Left colon (tissue), 2 donors: ENCODE measurements at regions not wholly inside any gene's neighbourhood (a gene's known extent, or its start where the extent isn't known, plus 50 kb on each side); places are given as distances from the start of the nearest gene placed in this dataset.

Source experiments
- ATAC-seq: fragments of 200-7000 bp; cut with Tn5 transposase; one replicate; pipeline ENCODE4 v1.9.1; 2020; ENCODE audit warnings: mild to moderate bottlenecking, moderate library complexity
- DNase-seq, 2 donors: peaks; one replicate each; pipeline ENCODE4 v3.0.0-alpha.2; 2020
- intact Hi-C, 2 donors: fragments of 100-400 bp; cut with DNase I in 1 of 2; cut with micrococcal nuclease in 1 of 2; formaldehyde crosslinking; loops; one replicate each; pipeline versions ENCODE4 v1.11.2 to v1.14.0; 2022; cut with DNase I, micrococcal nuclease
- donor health status: DM: no; HTN: no; CAD: no.
- donor health status: DM: yes; HTN: yes; CAD: no.

- no peak for DNase-seq
- no peak for ATAC-seq
- intact Hi-C loops: no loop called here
Observed at GRCh38 chr9:107907715-107908114, 418.1 kb upstream of the KLF4 start.

DNA sequence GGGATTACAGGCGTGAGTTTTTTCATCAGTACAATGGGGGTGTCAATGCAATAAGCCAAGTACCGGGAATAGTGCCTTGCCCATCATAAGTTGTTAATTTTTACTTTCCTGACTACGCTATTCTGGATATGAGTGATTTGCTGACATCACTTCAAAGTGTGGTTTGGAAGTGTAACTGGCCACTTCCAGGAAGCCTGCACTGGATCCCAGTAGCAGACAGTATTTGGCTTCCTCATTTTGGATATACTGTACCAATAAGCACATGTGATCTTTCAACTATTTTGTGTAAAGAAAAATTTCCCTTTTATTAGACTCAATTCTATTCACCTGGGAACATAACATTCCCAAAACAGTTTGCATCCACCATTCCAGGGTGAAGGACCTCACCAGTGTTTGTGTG is 417.7 kb upstream of the KLF4 start:
- DNase-seq: no peak
- ATAC-seq: no peak
- intact Hi-C loops: no loop called here

DNA sequence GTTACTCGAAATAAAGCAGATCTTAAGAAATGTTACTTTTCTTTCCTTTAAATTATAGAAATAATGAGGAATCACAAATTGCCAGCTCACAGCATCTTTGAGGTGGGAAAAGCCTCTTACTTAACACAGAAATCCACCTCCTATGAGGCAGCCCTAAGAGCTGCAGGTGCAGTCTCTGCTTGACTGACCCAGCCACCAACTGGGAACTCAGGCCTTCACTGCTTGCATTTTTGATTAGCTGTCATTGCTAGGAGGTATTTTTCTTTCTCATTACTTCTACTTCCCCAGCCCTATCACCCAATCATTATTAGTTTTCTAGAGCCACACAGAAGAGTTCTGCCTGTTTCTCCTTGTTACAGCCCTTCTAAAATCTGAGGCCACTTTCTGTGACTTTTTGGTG is 416.5 kb upstream of the KLF4 start:
- ATAC-seq (no peak), DNase-seq (no peak)
- intact Hi-C loops: no loop called here

GRCh38 chr9:107905308-107906020 is 415.9 kb upstream of the KLF4 start:
- DNase-seq (no peak), ATAC-seq (no peak)
- intact Hi-C loops: no loop called here

DNA sequence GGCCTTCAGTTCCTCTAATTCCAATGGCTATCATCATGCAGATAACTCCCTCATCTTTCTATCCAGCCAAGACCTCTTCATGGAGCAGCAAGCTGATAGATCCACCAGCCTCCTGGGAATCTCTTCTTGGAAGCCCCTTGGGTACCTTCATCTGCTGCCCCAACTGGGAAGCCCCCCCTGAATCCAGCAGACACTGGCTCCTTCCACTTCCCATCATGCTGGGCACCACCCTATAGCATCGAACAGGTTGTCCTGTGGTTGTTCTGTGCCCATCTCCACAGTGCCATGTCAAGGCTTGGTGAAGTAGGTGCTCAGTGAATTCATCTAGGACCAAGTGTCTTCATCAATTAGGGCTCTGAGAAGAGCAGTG is 410.4 kb upstream of the KLF4 start:
- intact Hi-C loops: no loop called here
- DNase-seq (no peak), ATAC-seq (no peak)

GRCh38 chr9:107898761-107899160 is 409.2 kb upstream of the KLF4 start:
- ATAC-seq (no peak), DNase-seq (no peak)
- intact Hi-C loops: no loop called here

GRCh38 chr9:107896544-107896943 is 407.0 kb upstream of the KLF4 start:
- intact Hi-C loops: no loop called here
- ATAC-seq (no peak), DNase-seq (no peak)

DNA sequence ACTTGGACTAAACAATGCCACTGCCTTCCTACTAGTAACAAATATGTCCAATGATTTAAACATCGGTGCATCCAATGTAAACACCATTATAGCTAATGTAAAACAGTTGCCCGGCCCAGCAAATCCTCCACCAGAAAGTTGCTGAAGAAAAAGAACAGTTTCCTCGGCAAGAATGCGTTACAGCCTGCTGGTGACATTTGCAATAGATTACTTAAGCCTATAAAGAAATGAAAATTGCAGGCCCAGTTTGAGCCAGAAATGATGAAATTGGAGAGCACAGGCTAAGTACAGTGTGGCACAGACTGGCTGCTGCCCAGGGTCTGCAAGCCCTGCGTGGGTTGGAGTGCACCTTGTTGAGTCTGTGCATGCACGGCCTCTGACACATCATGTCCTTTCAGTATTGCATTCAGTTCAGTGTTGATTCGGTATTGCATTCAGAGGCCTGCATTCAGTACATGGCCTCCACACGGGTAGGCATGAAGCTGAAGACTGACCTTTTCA is 406.0 kb upstream of the KLF4 start:
- ATAC-seq (no peak), DNase-seq (no peak)
- intact Hi-C loops: no loop called here

DNA sequence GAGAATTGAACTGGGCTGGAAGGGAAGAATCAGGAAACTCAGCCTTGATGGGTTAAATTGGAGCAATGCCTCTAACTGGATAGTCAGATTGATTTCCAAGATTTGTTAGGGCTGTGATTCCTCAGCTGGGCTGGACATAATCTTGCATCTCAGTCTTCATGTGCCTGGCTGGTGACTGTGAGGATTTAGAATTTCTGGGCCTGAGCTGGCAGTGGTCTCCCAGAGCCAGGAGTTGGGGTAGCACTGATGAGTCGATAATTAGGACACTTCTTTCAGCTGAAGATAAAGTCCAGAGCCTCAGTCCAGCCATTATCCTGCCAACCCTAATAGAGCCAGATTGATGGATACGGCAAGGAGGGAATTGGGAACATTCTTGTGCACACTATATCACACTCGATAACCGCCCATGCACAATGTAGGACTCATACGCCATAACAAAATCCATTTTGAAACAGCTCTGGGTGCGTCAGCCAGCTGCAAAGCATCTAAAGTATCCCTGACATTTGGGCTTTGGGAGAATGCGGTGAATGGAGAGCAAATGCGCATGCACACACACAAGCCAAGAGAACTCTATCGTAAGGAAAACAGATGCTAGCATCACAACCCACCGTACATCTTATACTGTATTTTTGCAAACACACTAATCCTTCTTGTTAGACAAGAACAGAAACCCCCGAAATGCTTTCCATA is 405.1 kb upstream of the KLF4 start:
- ATAC-seq: no peak
- intact Hi-C loops: no loop called here
- no peak for DNase-seq

DNA sequence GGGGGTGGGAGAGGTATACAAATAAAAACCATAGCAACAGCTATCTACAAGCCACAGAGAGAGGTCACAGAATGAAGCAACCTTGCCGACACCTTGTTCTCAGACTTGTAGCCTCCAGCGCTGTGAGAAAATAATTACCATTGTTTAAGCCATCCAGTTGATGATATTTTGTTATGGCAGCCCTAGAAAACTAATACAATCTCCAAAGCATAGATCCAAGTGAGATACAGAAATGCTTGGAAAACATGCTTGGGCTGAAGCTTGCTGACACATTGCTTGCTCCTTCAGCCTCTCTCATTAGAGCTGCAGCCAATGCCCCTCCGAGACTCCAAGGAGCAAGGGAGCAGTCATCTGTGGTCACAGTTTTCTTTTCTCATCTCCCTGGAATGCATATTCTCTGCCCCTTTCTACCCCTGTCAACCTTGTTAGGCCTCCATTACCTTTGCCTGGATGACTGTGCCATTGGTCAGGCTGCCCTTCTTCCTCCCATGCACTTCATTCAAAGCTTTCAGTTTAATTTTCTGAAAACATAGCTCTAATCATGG is 401.4 kb upstream of the KLF4 start:
- intact Hi-C loops: no loop called here

GRCh38 chr9:107888773-107889227 is 399.2 kb upstream of the KLF4 start:
- ATAC-seq (no peak), DNase-seq (no peak)
- intact Hi-C loops: no loop called here

More for the DNA sequence above, 401.4 kb upstream of the KLF4 start:
- ATAC-seq (no peak), DNase-seq (no peak)

DNA sequence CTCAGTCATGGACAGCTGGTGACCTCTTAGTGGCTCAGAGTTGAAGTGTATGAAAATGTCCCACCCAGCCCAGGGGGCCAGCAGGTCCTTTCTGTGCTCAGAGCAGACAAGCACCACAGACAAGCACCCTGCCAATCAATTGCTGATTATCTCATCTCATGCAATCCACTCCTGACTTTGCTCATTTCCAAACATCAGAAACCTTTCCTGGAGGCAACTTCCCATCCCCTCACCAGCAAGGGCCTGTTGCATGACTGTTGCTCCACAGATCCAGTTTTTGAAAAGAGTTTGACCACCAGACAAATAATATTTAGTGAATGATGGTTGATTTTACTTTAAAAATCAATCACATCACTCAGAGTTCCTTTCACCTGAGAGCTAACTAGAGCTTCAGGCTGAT is 397.3 kb upstream of the KLF4 start:
- no peak for ATAC-seq
- no peak for DNase-seq
- intact Hi-C loops: no loop called here

DNA sequence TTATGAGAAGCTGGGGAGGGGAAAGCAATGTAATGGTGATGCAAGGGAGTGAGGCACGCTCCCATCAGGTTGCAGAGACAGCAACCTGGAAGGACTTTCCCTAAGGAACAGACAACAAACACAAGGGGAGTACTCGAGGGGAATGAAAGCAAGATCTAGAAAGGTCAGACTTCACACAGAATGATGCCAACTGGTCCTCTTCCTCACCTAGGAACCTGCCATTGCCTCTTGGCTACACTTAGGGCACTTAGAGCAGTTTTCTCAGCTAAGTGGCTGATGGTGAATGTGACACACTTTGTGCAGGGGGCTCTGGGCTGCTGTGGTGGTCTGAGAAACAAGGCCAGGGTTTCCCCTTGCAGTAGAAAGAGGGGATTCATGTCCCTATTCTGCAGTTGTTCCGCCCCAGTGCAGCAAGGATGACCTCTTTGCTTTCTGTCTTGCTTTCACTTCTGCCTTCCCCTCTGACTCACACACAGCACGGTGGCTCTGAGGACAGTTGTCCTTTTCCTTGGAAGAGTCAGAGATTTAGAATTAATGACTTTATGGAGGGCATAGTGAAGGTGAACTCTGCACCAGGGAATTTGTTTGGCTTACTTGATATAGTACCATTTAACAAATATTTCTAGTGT is 394.0 kb upstream of the KLF4 start:
- intact Hi-C loops: no loop called here
- no peak for DNase-seq
- ATAC-seq: peak; percentile 64

- intact Hi-C loops: no loop called here
- ATAC-seq (no peak), DNase-seq (no peak)
Observed at GRCh38 chr9:107881626-107882300, 392.2 kb upstream of the KLF4 start.

GRCh38 chr9:107878462-107878861 is 388.9 kb upstream of the KLF4 start:
- ATAC-seq: no peak
- intact Hi-C loops: no loop called here
- no peak for DNase-seq

DNA sequence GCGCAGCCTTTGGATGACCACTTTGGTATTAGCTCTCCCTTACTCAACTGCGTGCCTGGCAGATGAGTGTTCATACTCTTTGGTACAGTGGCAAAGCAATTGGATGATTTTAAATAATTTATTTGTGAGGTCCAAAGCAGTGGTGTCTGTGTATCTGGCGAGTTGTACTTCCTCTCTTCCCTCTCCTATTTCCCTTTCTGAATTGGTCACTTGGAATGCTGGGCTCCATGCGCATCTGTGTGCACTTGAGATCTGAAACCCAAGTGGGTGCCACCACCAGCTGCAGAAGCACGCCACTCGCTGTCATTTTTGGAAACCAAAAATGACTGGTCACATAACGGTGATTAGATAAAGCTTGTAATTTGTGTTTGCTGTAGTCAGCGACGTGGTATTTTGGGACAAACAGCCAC is 386.0 kb upstream of the KLF4 start:
- ATAC-seq (no peak), DNase-seq (no peak)
- intact Hi-C loops: no loop called here

DNA sequence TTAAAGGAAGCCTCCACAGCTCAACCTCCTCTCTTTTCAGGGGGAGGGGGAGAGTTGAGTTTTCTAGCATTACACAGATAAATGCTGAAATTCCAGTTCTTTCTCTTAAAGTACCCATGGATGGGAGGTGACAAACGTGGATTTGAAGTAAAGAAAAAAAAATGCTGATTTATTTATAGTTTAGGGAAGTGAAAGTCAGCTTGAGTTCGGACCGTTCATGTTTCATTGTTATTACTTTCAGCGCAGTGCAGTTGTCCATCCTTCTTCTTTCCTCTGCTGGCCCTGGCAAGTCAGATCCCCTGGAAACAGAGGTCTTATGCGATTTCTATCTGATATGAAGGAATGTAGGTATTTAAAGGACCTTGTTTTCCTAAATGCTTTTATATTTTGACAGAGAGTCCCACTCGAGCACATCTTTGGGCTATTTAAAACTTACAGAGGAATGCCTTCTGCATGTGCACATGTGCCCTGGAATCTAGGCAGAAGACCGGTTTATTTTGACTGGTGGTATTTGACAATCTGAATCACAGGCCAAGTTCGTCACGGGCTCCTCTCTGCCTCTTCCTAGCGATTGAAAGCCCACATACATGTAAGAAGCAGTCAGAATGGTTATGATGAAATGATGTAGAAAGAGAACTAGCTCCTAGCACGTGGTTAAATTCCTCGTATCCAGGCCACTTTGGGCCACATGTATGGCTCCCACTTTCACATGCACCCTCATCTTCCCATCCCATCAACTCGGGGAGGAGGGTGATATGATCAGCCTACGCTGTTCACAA is 385.2 kb upstream of the KLF4 start:
- no peak for ATAC-seq
- intact Hi-C loops: no loop called here
- no peak for DNase-seq

- ATAC-seq: no peak
- DNase-seq: no peak
- intact Hi-C loops: no loop called here
Observed at GRCh38 chr9:107874137-107874536, 384.6 kb upstream of the KLF4 start.
